H9 (cell line): ENCODE measurements at regions not wholly inside any gene's neighbourhood (a gene's known extent, or its start where the extent isn't known, plus 50 kb on each side); places are given as distances from the start of the nearest gene placed in this dataset.

ENCODE experiments used
- DNase-seq: peaks from one replicate; pipeline ENCODE4 v3.0.0-alpha.2; 2017
- H2AFZ ChIP-seq: one replicate; pipeline ENCODE4 v1.6.1; 2013; ENCODE audit warnings: mild to moderate bottlenecking, low read length, control low read depth, moderate library complexity
- H2AK5ac ChIP-seq: 2 replicates; pipeline ENCODE4 v1.6.1; 2013; ENCODE audit warnings: low read length, control low read depth, mixed read lengths; ENCODE audit not compliant: insufficient read length
- H2BK120ac ChIP-seq: one replicate; pipeline ENCODE4 v1.6.1; 2013; ENCODE audit warnings: low read depth, mild to moderate bottlenecking, low read length, control low read depth, inconsistent platforms; ENCODE audit not compliant: poor library complexity, severe bottlenecking
- H2BK12ac ChIP-seq: 2 replicates; pipeline ENCODE4 v1.6.1; 2013; ENCODE audit warnings: low read length, control low read depth, mixed read lengths, low read depth; ENCODE audit not compliant: insufficient read length
- H2BK15ac ChIP-seq: 2 replicates; pipeline ENCODE4 v1.6.1; 2013; ENCODE audit warnings: low read depth, low read length, control low read depth
- H2BK20ac ChIP-seq: one replicate; pipeline ENCODE4 v1.6.1; 2013; ENCODE audit warnings: low read depth, mild to moderate bottlenecking, low read length, control low read depth, inconsistent platforms; ENCODE audit not compliant: poor library complexity, severe bottlenecking
- H2BK5ac ChIP-seq: 2 replicates; pipeline ENCODE4 v1.6.1; 2013; ENCODE audit warnings: low read length, control low read depth, mixed read lengths; ENCODE audit not compliant: insufficient read length
- H3K14ac ChIP-seq: 2 replicates; pipeline ENCODE4 v1.6.1; 2013; ENCODE audit warnings: low read length, control low read depth; ENCODE audit not compliant: insufficient read depth
- H3K18ac ChIP-seq: 2 replicates; pipeline ENCODE4 v1.6.1; 2013; ENCODE audit warnings: low read depth, mild to moderate bottlenecking, mixed read lengths, low read length, control low read depth; ENCODE audit not compliant: insufficient read length
- H3K23ac ChIP-seq: 2 replicates; pipeline ENCODE4 v1.6.1; 2013; ENCODE audit warnings: low read length, control low read depth, mixed read lengths, low read depth; ENCODE audit not compliant: insufficient read length
- H3K23me2 ChIP-seq: 2 replicates; pipeline ENCODE4 v1.6.1; 2013; ENCODE audit warnings: low read depth, mild to moderate bottlenecking, mixed read lengths, low read length, control low read depth; ENCODE audit not compliant: insufficient read length, poor library complexity, severe bottlenecking
- H3K27ac ChIP-seq: 2 replicates; pipeline ENCODE4 v1.5.1; 2013; ENCODE audit warnings: low read length, control low read depth, mixed read lengths, low read depth; ENCODE audit not compliant: insufficient read length
- H3K27me3 ChIP-seq: 2 replicates; pipeline ENCODE4 v1.6.1; 2013; ENCODE audit warnings: low read length, control low read depth, inconsistent platforms; ENCODE audit not compliant: insufficient read depth
- H3K4ac ChIP-seq: 2 replicates; pipeline ENCODE4 v1.6.1; 2013; ENCODE audit warnings: low read depth, mild to moderate bottlenecking, control low read depth, inconsistent platforms, low read length, moderate library complexity
- H3K4me1 ChIP-seq: 2 replicates; pipeline ENCODE4 v1.6.1; 2013; ENCODE audit warnings: low read length, control low read depth, inconsistent platforms; ENCODE audit not compliant: insufficient read depth
- H3K4me2 ChIP-seq: 2 replicates; pipeline ENCODE4 v1.6.1; 2013; ENCODE audit warnings: low read length, control low read depth, mixed read lengths; ENCODE audit not compliant: insufficient read length, insufficient read depth
- H3K56ac ChIP-seq: 2 replicates; pipeline ENCODE4 v1.6.1; 2013; ENCODE audit warnings: low read depth, mild to moderate bottlenecking, mixed read lengths, low read length, control low read depth; ENCODE audit not compliant: insufficient read length
- H3K79me1 ChIP-seq: 2 replicates; pipeline ENCODE4 v1.6.1; 2013; ENCODE audit warnings: low read depth, mild to moderate bottlenecking, moderate library complexity, low read length, control low read depth, inconsistent platforms; ENCODE audit not compliant: insufficient read depth, poor library complexity, severe bottlenecking
- H3K79me2 ChIP-seq: 2 replicates; pipeline ENCODE4 v1.6.1; 2013; ENCODE audit warnings: low read length, control low read depth, inconsistent platforms; ENCODE audit not compliant: insufficient read depth
- H3K9ac ChIP-seq: 2 replicates; pipeline ENCODE4 v1.6.1; 2013; ENCODE audit warnings: low read length, control low read depth, mixed read lengths; ENCODE audit not compliant: insufficient read length; ENCODE audit errors: extremely low read depth
- H3K9me3 ChIP-seq: one replicate; pipeline ENCODE4 v1.6.1; 2013; ENCODE audit warnings: low read depth, low read length, inconsistent platforms; ENCODE audit not compliant: control insufficient read depth
- H3T11ph ChIP-seq: one replicate; pipeline ENCODE4 v1.6.1; 2013; ENCODE audit warnings: mild to moderate bottlenecking, low read length, control low read depth, inconsistent platforms
- H4K20me1 ChIP-seq: one replicate; pipeline ENCODE4 v1.6.1; 2013; ENCODE audit not compliant: control insufficient read depth, insufficient read length, insufficient read depth
- H4K5ac ChIP-seq: 2 replicates; pipeline ENCODE4 v1.6.1; 2013; ENCODE audit warnings: low read depth, mild to moderate bottlenecking, mixed read lengths, low read length, control low read depth; ENCODE audit not compliant: insufficient read length
- H4K8ac ChIP-seq: replicated peaks from 2 replicates; pipeline ENCODE4 v1.6.1; 2013; ENCODE audit warnings: low read length, control low read depth, mixed read lengths, low read depth; ENCODE audit not compliant: insufficient read length
- H4K91ac ChIP-seq: 2 replicates; pipeline ENCODE4 v1.6.1; 2013; ENCODE audit warnings: low read depth, mild to moderate bottlenecking, moderate library complexity, mixed read lengths, low read length, control low read depth; ENCODE audit not compliant: insufficient read length
- H3K27ac Mint-ChIP-seq, 3 experiments: 2 replicates in 2 of 3; 3 replicates in 1 of 3; pipeline ENCODE4 v1.8.0; 2020 to 2021; ENCODE audit warnings: mixed read lengths in 3 of 3, mild to moderate bottlenecking in 1 of 3, moderate library complexity in 1 of 3
- H3K27me3 Mint-ChIP-seq: 2 replicates; pipeline ENCODE4 v1.8.0; 2021; ENCODE audit warnings: low read depth, mild to moderate bottlenecking, moderate library complexity, mixed read lengths
- H3K36me3 Mint-ChIP-seq, 3 experiments: 2 replicates in 2 of 3; 3 replicates in 1 of 3; pipeline ENCODE4 v1.8.0; 2020 to 2021; ENCODE audit warnings: low read depth in 3 of 3, mixed read lengths in 3 of 3; ENCODE audit not compliant: insufficient read depth in 1 of 3
- H3K4me1 Mint-ChIP-seq, 2 experiments: 2 replicates each; pipeline ENCODE4 v1.8.0; 2020; ENCODE audit warnings: mixed read lengths in 2 of 2
- H3K4me3 Mint-ChIP-seq, 2 experiments: 2 replicates in 1 of 2; 3 replicates in 1 of 2; pipeline ENCODE4 v1.8.0; 2020 to 2021; ENCODE audit warnings: mild to moderate bottlenecking in 2 of 2, mixed read lengths in 2 of 2, moderate library complexity in 1 of 2
- H3K9me3 Mint-ChIP-seq, 2 experiments: 2 replicates in 1 of 2; 3 replicates in 1 of 2; pipeline ENCODE4 v1.8.0; 2020; ENCODE audit warnings: mild to moderate bottlenecking in 2 of 2, mixed read lengths in 2 of 2, moderate library complexity in 1 of 2
- WGBS: extraction: QIAGEN DNeasy Blood & Tissue Kit; methylation state at CpG from one replicate; pipeline ENCODE4 v1.1.7; 2013; ENCODE audit warnings: missing lambda C conversion rate, low lambda C conversion rate, mixed read lengths; ENCODE audit not compliant: insufficient read length; ENCODE audit errors: extremely low coverage; 5-methylcytosine and 5-hydroxymethylcytosine counted together
- TF ChIP-seq, protein P1 (sequence below): fragments of 200-600 bp; sonication (generic); conservative IDR thresholded peaks from 3 replicates; pipeline ENCODE4 v1.8.0; 2021; ENCODE audit warnings: antibody characterized with exemption, mild to moderate bottlenecking

DNA sequence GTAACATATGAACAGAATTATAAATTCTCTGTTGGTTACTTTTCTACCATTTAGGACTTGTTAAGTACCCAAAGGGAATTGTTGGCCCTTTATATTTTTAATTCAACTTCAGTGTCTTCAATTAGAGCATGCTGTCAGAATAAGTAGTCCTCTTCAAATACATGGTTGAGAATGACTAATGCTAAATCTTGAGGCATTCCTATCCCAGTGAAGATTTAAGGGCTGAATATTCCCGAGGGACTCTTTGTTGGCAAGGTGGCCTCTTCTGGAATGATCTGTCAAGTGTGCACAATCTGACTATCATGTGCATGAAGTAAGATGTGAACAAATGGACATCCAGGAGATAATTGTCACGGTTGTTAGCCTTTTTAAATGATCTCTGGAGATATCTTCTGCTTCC is 421.7 kb downstream of the BMP2 start:
- Histone ChIP-seq H2BK12ac (no peak overlapping the region), H3K4ac (no peak overlapping the region), H3T11ph (no peak overlapping the region), H2BK120ac (no peak overlapping the region), H3K79me2 (no peaks in the 10 kb centered on the region), H2AFZ (no peak overlapping the region), H3K27me3 (no peaks in the 10 kb centered on the region), H3K56ac (no peak overlapping the region), H3K9me3 (no peaks in the 10 kb centered on the region), H3K23ac (no peak overlapping the region), H4K5ac (no peak overlapping the region), H2BK15ac (no peak overlapping the region), H4K20me1 (no peaks in the 10 kb centered on the region), H3K14ac (no peak overlapping the region), H2BK20ac (no peak overlapping the region), H3K27ac (no peak overlapping the region), H3K18ac (no peak overlapping the region), H3K79me1 (no peaks in the 10 kb centered on the region), H3K4me2 (no peak overlapping the region), H2AK5ac (no peak overlapping the region), H3K9ac (no peak overlapping the region), H4K91ac (no peak overlapping the region), H2BK5ac (no peak overlapping the region), H3K4me1 (no peaks in the 10 kb centered on the region), H4K8ac (no peak overlapping the region), H3K23me2 (no peaks in the 10 kb centered on the region)
- no peaks in the 10 kb centered on the region for H3K36me3 Mint-ChIP-seq
- H3K4me3 Mint-ChIP-seq: no peak overlapping the region
- no peak overlapping the region for H3K27ac Mint-ChIP-seq
- peaks cover 0 to 4% of the 10 kb centered on the region in 2 experiments; a peak in 1 of 4 replicates for H3K4me1 Mint-ChIP-seq
- no peak for DNase-seq
- no peaks in the 10 kb centered on the region for H3K27me3 Mint-ChIP-seq
- no CpG with 5 or more reads among the region's 2 CpGs for WGBS
- no peaks in the 10 kb centered on the region for H3K9me3 Mint-ChIP-seq
- TF ChIP-seq, protein P1, sequence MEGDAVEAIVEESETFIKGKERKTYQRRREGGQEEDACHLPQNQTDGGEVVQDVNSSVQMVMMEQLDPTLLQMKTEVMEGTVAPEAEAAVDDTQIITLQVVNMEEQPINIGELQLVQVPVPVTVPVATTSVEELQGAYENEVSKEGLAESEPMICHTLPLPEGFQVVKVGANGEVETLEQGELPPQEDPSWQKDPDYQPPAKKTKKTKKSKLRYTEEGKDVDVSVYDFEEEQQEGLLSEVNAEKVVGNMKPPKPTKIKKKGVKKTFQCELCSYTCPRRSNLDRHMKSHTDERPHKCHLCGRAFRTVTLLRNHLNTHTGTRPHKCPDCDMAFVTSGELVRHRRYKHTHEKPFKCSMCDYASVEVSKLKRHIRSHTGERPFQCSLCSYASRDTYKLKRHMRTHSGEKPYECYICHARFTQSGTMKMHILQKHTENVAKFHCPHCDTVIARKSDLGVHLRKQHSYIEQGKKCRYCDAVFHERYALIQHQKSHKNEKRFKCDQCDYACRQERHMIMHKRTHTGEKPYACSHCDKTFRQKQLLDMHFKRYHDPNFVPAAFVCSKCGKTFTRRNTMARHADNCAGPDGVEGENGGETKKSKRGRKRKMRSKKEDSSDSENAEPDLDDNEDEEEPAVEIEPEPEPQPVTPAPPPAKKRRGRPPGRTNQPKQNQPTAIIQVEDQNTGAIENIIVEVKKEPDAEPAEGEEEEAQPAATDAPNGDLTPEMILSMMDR: no peak
